ENCODE measurements at regions not wholly inside any gene's neighbourhood (a gene's known extent, or its start where the extent isn't known, plus 50 kb on each side); places are given as distances from the start of the nearest gene placed in this dataset.
"Not testable (repeated sequence)": the region's sequence is repeated elsewhere in the genome, so short reads cannot be mapped to it uniquely, and the experiment has no call there.

DNA sequence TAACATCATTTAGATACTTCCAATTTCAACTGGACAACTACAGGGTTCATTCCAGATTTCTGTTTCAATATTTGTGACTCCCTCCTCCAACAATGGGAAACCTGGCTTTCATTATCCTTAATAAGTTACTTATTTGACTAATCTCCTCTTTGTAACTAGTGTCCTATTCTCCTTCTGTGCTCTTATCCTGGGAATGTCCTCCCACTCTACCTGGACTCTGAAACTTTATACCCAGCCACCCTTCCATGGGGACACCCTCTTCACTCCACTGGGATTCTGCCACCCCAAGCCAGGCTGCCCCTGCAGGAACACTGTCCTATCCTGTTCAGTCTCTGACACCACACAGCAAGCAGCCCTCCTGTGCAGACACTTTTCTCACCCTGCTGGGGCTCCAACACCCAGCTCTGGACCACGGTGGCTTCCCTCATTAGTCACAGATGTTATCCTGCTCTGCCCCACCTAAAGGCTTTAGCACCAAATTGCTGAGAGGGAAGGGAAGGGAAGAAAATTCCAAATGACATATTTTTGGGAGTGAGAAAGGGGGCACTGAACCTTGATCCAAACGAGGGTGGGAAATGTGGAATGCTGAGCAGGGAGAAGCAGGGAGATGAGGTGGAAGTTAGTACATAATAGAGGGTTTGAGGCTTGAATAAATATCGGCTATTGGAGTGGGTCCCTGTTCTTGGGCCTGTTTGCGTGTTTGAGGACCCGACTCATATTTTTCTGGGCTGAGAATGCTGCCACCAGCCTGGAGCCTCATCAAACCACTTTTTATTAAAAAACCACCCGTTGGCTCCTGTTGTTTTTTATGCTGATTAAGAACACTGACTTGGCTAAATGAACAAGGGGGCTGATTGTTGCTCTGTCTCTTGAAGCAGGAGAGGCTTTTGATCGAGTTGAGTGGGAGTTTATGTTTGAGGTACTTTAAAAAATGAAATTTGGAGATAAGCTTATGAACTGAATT, 54.0 kb upstream of the AKIRIN2 start:
- DNase-seq: no peak

DNA sequence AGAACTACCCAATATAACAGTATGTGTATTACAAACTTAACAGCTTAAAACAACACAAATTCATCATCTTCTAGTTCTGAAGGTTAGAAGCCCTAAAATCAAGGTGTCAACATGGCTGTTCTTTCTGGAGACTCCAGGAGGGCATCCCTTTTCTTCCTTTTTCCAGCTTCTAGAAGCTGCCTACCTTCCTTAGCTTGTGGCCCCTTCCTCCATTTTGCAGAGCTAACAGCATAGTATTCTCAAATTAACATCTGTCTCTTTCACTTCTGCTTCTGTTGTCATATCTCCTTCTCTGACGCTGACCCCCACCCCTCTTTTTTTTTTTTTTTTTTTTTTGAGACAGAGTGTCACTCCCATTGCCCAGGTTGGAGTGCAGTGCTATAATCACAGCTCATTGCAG, 52.8 kb upstream of the AKIRIN2 start:
- DNase-seq: no peak

GRCh38 chr6:87753131-87753685, 51.2 kb upstream of the AKIRIN2 start:
- DNase-seq: no peak

DNA sequence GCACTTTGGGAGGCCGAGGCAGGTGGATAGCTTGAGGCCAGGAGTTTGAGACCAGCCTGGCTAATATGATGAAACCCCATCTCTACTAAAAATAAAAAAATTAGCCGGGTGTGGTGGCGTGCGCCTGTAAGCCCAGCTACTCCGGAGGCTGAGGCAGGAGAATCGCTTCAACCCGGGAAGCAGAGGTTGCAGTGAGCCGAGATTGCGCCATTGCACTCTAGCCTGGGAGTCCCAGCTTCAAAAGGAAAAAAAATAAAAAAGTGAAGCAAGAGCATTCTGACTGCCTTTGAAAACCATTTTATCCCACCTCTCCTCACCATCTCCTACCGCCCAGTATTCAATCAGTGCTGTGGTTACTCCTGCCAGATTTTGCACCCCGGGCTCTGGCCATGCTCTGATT, 50.5 kb upstream of the AKIRIN2 start:
- DNase-seq: not testable (repeated sequence)

All from NCI-H1092 treated with DMSO at 0.1 percent for 48 hours (cell line).